H1 (cell line): ENCODE measurements at regions not wholly inside any gene's neighbourhood (a gene's known extent, or its start where the extent isn't known, plus 50 kb on each side); places are given as distances from the start of the nearest gene placed in this dataset.
A peak's percentile ranks its signal among the peaks of the same experiment; 100 is the strongest.

Experiments
- BCL11A ChIP-seq, 2 experiments: IDR thresholded peaks; one replicate each; pipeline ENCODE4 v1.6.1; 2011; ENCODE audit warnings: low read depth in 2 of 2, low read length in 2 of 2, mild to moderate bottlenecking in 2 of 2
- CTCF ChIP-seq, 3 experiments: IDR thresholded peaks; 1 replicate in 2 of 3; 2 replicates in 1 of 3; pipeline versions ENCODE4 v1.5.1 to v1.6.1; 2011; ENCODE audit warnings: low read length in 3 of 3, mild to moderate bottlenecking in 3 of 3, inconsistent platforms in 2 of 3, low read depth in 1 of 3, moderate library complexity in 1 of 3; ENCODE audit not compliant: insufficient read depth in 1 of 3; ENCODE audit errors: control extremely low read depth in 1 of 3
- POLR2A ChIP-seq, 2 experiments: IDR thresholded peaks; 1 replicate in 1 of 2; 2 replicates in 1 of 2; pipeline ENCODE4 v1.6.1; 2011; ENCODE audit warnings: low read depth in 2 of 2, low read length in 2 of 2, mild to moderate bottlenecking in 2 of 2; ENCODE audit errors: control extremely low read depth in 1 of 2
- POLR2AphosphoS5 ChIP-seq: IDR thresholded peaks from 2 replicates; pipeline ENCODE4 v1.6.1; 2011; ENCODE audit warnings: low read depth, low read length
- POU5F1 ChIP-seq: IDR thresholded peaks from 2 replicates; pipeline ENCODE4 v1.6.1; 2011; ENCODE audit warnings: low read depth, mild to moderate bottlenecking, low read length, moderate library complexity
- SIX5 ChIP-seq: IDR thresholded peaks from 2 replicates; pipeline ENCODE4 v1.6.1; 2011; ENCODE audit warnings: mild to moderate bottlenecking, low read depth, low read length
- SP1 ChIP-seq: IDR thresholded peaks from 2 replicates; pipeline ENCODE4 v1.6.1; 2011; ENCODE audit warnings: low read depth, low read length
- TBP ChIP-seq: IDR thresholded peaks from 2 replicates; pipeline ENCODE4 v1.6.1; 2011; ENCODE audit warnings: low read depth, low read length, improper control_type of control experiment
- TF ChIP-seq, protein P1 (sequence below): IDR thresholded peaks from 2 replicates; pipeline ENCODE4 v1.6.1; 2012; ENCODE audit warnings: inconsistent platforms

DNA sequence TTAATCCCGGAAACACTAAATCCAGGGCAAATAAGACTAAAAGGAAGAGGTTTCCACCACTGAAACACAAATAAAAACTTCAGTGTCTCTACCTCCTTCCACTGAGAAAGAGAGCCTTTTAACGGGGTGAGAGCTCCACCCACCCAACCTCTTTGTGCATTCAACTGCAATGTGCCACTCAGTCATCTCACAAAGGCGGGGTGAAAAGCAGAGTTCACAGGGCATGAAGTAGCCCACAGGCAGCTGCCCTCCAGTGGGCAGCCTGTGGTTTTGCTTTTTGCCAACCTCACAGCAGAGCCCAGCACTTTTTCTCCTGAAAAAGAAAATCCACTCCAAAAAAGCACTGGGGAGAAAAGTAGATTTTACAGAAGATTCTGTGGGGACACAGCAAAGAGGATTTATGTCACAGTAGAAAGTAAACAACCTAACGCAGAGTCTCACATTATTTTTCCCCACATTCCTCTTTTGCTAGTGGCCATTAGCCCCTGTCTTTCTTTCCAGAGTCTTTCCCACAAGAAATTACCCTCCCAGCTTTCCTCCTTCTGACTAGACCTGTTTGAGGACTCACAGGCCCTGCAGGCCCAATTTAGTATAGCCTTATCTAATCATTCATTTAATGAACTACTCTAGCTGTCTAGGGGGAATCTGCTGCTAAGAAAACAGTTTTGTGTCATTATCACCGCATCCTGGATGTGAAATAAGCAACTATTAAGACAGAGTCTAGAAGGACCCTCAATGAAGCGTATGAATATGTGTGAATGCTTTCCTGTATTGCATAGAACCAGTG, 753.8 kb upstream of the FOXG1 start:
- TF ChIP-seq POU5F1 (no peak), POLR2A (IDR thresholded peaks at IDR 0.05; ENCODE audit: control extremely low read depth in 1 of 2, low read depth in 2 of 2, low read length in 2 of 2) (no peak), TBP (no peak), CTCF (IDR thresholded peaks at IDR 0.05; ENCODE audit: control extremely low read depth in 1 of 3, insufficient read depth in 1 of 3, low read depth in 1 of 3, low read length in 3 of 3) (peak; percentile 13 to 35 (median 34); a peak in 2 of 4 replicates), SP1 (no peak), SIX5 (no peak), POLR2AphosphoS5 (no peak), BCL11A (IDR thresholded peaks at IDR 0.05; ENCODE audit: low read depth in 2 of 2, low read length in 2 of 2) (no peak)
- TF ChIP-seq, protein P1, sequence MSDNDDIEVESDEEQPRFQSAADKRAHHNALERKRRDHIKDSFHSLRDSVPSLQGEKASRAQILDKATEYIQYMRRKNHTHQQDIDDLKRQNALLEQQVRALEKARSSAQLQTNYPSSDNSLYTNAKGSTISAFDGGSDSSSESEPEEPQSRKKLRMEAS: no peak
